ENCODE measurements at regions not wholly inside any gene's neighbourhood (a gene's known extent, or its start where the extent isn't known, plus 50 kb on each side); places are given as distances from the start of the nearest gene placed in this dataset.
A peak's percentile ranks its signal among the peaks of the same experiment; 100 is the strongest.

DNA sequence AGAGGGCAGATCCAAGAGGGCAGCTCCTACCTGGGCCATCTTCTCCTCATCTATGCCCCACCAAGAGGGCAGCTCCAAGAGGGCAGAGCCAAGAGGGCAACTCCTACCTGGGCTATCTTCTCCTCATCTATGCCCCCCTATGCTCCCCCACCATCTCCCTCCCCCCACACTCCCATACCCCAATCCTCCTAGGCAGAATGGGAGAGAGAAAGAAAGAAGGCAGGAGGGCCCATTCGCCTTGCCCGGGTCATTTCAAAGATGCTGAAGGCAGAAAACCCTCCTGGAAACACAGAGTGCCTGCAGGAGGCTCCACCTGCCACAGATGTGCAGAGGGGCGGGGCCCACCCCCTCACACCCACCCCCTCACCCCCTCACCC is 78.5 kb downstream of the BUD13 start:
- TF ChIP-seq, protein P1, sequence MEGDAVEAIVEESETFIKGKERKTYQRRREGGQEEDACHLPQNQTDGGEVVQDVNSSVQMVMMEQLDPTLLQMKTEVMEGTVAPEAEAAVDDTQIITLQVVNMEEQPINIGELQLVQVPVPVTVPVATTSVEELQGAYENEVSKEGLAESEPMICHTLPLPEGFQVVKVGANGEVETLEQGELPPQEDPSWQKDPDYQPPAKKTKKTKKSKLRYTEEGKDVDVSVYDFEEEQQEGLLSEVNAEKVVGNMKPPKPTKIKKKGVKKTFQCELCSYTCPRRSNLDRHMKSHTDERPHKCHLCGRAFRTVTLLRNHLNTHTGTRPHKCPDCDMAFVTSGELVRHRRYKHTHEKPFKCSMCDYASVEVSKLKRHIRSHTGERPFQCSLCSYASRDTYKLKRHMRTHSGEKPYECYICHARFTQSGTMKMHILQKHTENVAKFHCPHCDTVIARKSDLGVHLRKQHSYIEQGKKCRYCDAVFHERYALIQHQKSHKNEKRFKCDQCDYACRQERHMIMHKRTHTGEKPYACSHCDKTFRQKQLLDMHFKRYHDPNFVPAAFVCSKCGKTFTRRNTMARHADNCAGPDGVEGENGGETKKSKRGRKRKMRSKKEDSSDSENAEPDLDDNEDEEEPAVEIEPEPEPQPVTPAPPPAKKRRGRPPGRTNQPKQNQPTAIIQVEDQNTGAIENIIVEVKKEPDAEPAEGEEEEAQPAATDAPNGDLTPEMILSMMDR (conservative IDR thresholded peaks at IDR 0.05; ENCODE audit: control insufficient read depth, insufficient read depth, low read depth, low read length): no peak
- H3K4me3 ChIP-seq (ENCODE audit: control insufficient read depth, low read depth, low read length): no peak overlapping the region
- no peak for DNase-seq (ENCODE audit: low read depth)

DNA sequence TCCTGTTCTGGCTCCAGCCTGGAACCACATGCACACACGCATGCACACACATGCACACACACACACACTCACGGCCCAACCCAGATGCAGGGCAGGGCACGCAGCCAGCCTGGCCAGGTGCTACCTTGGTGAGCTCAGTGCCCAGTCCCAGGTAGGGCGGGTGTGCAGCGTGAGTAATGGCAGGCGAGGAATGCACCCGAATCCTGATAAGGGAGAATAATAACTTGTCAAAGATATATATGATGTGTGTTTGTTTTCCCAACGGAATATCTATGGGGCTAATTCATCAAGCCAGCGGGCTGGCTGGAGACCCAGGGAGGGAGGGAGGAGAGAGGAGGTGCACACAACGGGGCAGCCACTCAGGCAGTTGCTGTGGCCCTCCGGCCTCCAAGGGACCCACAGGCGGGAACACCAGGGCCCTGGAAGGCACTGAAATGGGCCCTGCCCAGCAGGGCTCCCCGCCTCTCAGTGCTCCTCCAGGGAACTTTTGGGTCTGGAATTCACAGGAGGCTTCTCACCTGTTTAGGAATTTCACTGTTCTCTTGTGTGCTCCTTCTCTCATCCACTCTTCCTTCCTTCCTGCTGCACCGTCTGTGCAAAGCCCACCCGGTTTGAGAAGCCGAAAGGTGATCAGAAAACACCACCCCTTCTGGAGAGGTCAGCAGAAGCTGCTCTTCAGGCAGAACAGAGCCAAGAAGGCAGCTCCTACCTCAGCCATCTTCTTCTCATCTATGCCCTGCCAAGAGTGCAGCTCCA is 79.0 kb downstream of the BUD13 start:
- no peak for DNase-seq (ENCODE audit: low read depth)
- no peak overlapping the region for H3K4me3 ChIP-seq (ENCODE audit: control insufficient read depth, low read depth, low read length)
- TF ChIP-seq, protein P1 (conservative IDR thresholded peaks at IDR 0.05; ENCODE audit: control insufficient read depth, insufficient read depth, low read depth, low read length): no peak

DNA sequence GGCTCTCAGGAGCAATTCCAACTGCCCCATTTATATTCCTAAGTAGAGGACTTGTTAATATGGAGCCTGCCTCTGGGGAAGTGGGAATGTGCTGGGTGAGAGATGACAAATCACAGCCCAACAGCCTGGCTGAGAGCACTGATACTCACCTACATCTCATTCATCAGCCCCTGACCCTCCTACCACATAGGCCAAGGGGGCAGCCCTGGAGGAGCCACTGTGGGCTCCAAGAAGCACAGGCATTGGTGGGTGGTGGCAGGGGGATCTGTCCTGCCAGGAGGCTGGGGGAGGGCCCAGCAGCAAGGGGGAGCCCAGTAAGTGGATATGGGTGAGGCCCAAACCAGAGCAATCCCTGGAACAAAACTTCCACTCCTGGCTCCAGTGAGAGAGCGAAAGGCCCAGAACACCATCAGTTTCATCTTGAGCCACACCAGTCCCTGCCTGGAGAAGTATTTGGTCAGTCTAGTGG is 79.7 kb downstream of the BUD13 start:
- TF ChIP-seq, protein P1 (conservative IDR thresholded peaks at IDR 0.05; ENCODE audit: control insufficient read depth, insufficient read depth, low read depth, low read length): no peak
- no peak for DNase-seq (ENCODE audit: low read depth)
- no peak overlapping the region for H3K4me3 ChIP-seq (ENCODE audit: control insufficient read depth, low read depth, low read length)

DNA sequence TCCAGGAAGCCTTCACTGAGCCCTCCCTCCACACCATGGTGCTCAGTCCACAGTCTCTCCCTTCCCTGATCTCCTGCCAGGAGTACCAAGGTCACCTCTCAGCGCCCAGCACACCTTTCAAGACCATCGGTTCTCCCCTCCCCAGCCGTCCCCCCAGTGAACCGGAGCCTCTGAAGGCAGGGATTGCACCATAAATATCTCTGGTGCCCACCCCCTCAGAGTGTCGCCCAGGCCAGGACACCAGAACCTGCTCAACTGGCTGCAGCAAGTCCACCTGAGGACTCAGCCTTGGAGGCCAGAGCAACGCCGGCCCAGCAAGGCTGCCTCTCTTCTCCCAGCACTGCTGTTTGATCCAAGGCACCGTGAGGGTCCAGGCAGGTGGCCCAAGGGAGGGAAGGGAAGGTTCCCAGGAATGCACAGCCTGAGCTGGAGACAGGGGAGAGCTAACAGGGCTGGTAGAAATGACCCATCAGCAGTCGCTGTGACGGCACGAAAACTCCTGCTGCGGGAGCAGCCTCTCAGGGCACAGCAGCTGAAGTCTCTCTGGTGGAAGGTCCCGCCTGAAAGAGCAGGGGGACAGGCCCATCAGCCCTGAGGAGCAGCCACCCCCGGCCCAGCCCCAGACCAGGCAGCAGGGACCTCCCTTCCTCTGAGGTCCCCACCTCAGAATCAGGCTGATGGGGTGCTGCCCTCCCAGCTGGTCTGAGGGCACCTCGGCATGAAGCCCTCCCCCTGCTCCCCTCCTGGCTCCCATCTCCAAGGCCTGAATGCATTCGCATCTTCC is 80.3 kb downstream of the BUD13 start:
- no peak overlapping the region for H3K4me3 ChIP-seq (ENCODE audit: control insufficient read depth, low read depth, low read length)
- DNase-seq (ENCODE audit: low read depth): no peak
- TF ChIP-seq, protein P1 (conservative IDR thresholded peaks at IDR 0.05; ENCODE audit: control insufficient read depth, insufficient read depth, low read depth, low read length): no peak

DNA sequence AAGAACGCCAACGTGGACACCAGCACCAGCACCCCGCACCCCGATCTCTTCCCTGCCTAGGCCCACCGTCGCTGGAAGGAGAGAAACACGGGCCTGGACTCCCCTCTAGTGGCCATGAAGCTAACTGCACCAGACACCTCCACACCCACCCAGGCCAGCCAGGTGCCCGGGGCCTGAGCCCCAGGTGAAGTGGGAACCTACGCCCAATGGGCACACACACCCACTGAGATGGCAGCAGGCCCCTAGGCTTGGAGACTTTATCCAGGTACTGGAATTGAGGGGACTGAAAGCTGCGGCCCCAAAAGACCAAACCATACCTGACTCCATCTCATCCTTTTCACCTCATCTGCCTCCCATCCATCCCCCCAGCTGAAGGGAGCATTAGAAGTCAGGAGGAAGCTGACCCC is 81.0 kb downstream of the BUD13 start:
- DNase-seq (ENCODE audit: low read depth): peak; percentile 19
- TF ChIP-seq, protein P1 (conservative IDR thresholded peaks at IDR 0.05; ENCODE audit: control insufficient read depth, insufficient read depth, low read depth, low read length): peak; percentile 81

GRCh38 chr11:116690611-116691010 is 82.2 kb downstream of the BUD13 start:
- no peak for DNase-seq (ENCODE audit: low read depth)
- no peak overlapping the region for H3K4me3 ChIP-seq (ENCODE audit: control insufficient read depth, low read depth, low read length)
- TF ChIP-seq, protein P1 (conservative IDR thresholded peaks at IDR 0.05; ENCODE audit: control insufficient read depth, insufficient read depth, low read depth, low read length): no peak

More for the DNA sequence above, 81.0 kb downstream of the BUD13 start:
- H3K4me3 ChIP-seq (ENCODE audit: control insufficient read depth, low read depth, low read length): no peak overlapping the region

Measured in fibroblast of mammary gland (primary cell).